Psoas muscle (tissue), 7 donors: ENCODE measurements at regions not wholly inside any gene's neighbourhood (a gene's known extent, or its start where the extent isn't known, plus 50 kb on each side); places are given as distances from the start of the nearest gene placed in this dataset.

ENCODE experiments used
- ATAC-seq, 4 donors: fragments of 200-7000 bp; cut with Tn5 transposase; one replicate each; pipeline ENCODE4 v1.9.1; 2020; ENCODE audit warnings: moderate library complexity in 3 of 4, mild to moderate bottlenecking in 2 of 4
- DNase-seq, 2 donors: peaks; one replicate each; pipeline ENCODE4 v3.0.0-alpha.2; 2020
- H3K27ac ChIP-seq: fragments of 200-600 bp; one replicate; pipeline ENCODE4 v1.8.0; 2022
- H3K27me3 ChIP-seq, 3 donors: fragments of 200-600 bp in 1 of 3; one replicate each; pipeline versions ENCODE4 v1.6.1 to v1.8.0; 2013 to 2022; ENCODE audit warnings: low read length in 2 of 3, mild to moderate bottlenecking in 2 of 3, moderate library complexity in 1 of 3; ENCODE audit not compliant: insufficient read depth in 3 of 3
- H3K36me3 ChIP-seq, 2 donors: fragments of 200-600 bp in 1 of 2; one replicate each; pipeline versions ENCODE4 v1.6.1 to v1.8.0; 2013 to 2022; ENCODE audit warnings: low read depth in 1 of 2, mild to moderate bottlenecking in 1 of 2, moderate library complexity in 1 of 2; ENCODE audit not compliant: insufficient read depth in 1 of 2
- H3K4me1 ChIP-seq: fragments of 200-600 bp; one replicate; pipeline ENCODE4 v1.8.0; 2022
- H3K4me3 ChIP-seq: fragments of 200-600 bp; one replicate; pipeline ENCODE4 v1.8.0; 2022; ENCODE audit warnings: mild to moderate bottlenecking
- H3K9me3 ChIP-seq: fragments of 200-600 bp; one replicate; pipeline ENCODE4 v1.8.0; 2022
- CTCF ChIP-seq: fragments of 200-600 bp; IDR thresholded peaks from one replicate; pipeline ENCODE4 v1.8.0; 2022; ENCODE audit warnings: antibody characterized with exemption
- WGBS, 3 donors: extraction: QIAGEN DNeasy Blood & Tissue Kit; methylation state at CpG; one replicate each; pipeline versions ENCODE4 v1.1.6 to v1.1.7; 2013; 5-methylcytosine and 5-hydroxymethylcytosine counted together
- intact Hi-C, 2 donors: fragments of 100-400 bp; cut with DNase I; formaldehyde crosslinking; loops; one replicate each; pipeline versions ENCODE4 v1.11.0 to v1.14.2; 2022
- donor health status: healthy with polysubstance abuse.
- donor health status: DM: no; HTN: no; CAD: no; lungs with moderate emphysema.
- donor health status: Bipolar disorder and iron deficiency.
- donor health status: healthy.
- donor health status: DM: yes; HTN: yes; CAD: no.
- donor health status: DM: no; HTN: no; CAD: no.
- donor health status: DM: yes; HTN: yes; CAD: no.

GRCh38 chr9:31232485-31232884, 1152.0 kb upstream of the ACO1 start:
- WGBS, 3 donors: 60 to 73% (median 69%) methylated on average over 3 of the region's 3 CpGs
- intact Hi-C loops: no loop called here
- no peaks in the 10 kb centered on the region for H3K36me3 ChIP-seq
- no peak overlapping the region for H3K27ac ChIP-seq
- DNase-seq (no peak), ATAC-seq (no peak)
- no peaks in the 10 kb centered on the region for H3K9me3 ChIP-seq
- H3K4me3 ChIP-seq: no peak overlapping the region
- no peak for TF ChIP-seq CTCF
- no peaks in the 10 kb centered on the region for H3K27me3 ChIP-seq
- H3K4me1 ChIP-seq: no peaks in the 10 kb centered on the region

DNA sequence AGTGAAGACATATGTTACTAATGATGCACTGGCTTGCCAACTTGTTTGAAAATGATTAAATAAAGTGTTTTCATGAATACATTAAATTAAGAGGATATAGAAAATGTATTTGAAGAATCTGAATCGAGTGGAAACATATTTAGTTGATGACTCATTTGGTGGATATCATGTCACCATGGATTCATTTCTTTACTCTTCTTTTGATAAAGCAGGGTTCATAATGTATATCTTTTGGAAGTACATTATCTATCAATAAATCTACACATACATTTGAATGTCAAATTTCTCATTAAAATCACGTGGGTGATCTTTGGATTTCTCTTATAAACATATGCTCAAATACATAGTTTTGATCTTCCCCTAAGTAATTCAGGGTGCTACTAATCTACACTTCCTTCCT, 1148.1 kb upstream of the ACO1 start:
- Histone ChIP-seq H3K27me3 (no peaks in the 10 kb centered on the region), H3K4me1 (no peaks in the 10 kb centered on the region), H3K27ac (no peak overlapping the region), H3K36me3 (no peaks in the 10 kb centered on the region), H3K9me3 (no peaks in the 10 kb centered on the region), H3K4me3 (no peak overlapping the region)
- intact Hi-C loops: no loop called here
- DNase-seq: no peak
- no peak for TF ChIP-seq CTCF
- ATAC-seq: no peak
- 22 to 33% (median 31%) methylated on average over 2 of the region's 2 CpGs for WGBS, 3 donors

DNA sequence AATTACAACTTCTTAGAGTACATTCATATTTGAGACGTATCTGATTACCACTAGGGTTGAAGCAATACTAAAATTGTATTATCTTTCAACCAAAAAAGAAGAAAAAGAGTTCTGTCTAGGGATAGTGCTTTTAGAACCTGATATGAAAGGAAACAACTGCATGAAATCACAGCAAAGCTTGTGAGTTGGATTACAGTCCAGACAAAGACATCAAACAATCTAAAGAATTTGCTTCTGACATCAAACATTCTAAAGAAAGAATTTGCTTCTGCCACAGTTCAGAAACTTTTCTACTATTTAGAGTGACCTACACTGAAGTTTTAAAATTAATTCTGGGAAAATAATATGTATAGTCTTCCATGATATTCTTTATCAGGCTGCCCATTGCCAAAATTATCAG, 1141.1 kb upstream of the ACO1 start:
- Histone ChIP-seq H3K27ac (no peak overlapping the region), H3K27me3 (no peaks in the 10 kb centered on the region), H3K36me3 (no peaks in the 10 kb centered on the region), H3K4me1 (no peaks in the 10 kb centered on the region), H3K9me3 (no peaks in the 10 kb centered on the region), H3K4me3 (no peak overlapping the region)
- ATAC-seq: no peak
- TF ChIP-seq CTCF: no peak
- intact Hi-C loops: no loop called here
- no peak for DNase-seq
- 19 to 50% (median 41%) methylated on average over 1 of the region's 1 CpG for WGBS, 3 donors

- DNase-seq: no peak
- no peak for ATAC-seq
- Histone ChIP-seq H3K4me3 (no peak overlapping the region), H3K27ac (no peak overlapping the region), H3K9me3 (no peaks in the 10 kb centered on the region), H3K4me1 (no peaks in the 10 kb centered on the region), H3K27me3 (no peaks in the 10 kb centered on the region), H3K36me3 (no peaks in the 10 kb centered on the region)
- intact Hi-C loops: no loop called here
- 22 to 31% (median 23%) methylated on average over 1 of the region's 1 CpG for WGBS, 3 donors
- no peak for TF ChIP-seq CTCF
Measured at GRCh38 chr9:31248156-31248555, 1136.3 kb upstream of the ACO1 start.

DNA sequence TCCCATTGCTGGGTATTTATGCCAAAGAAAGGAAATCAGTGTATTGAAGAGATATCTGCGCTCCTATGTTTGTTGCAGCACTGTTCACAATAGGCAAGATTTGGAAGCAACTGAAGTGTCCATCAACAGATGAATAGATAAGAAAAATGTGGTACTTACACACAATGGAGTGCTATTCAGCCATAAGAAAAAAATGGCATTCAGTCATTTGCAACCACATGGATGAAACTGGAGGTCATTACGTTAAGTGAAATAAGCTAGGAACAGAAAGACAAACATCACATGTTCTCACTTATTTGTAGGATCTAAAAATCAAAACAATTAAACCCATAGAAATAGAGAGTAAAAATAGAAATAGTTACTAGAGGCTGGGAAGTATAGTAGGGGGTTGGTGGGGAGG, 1133.1 kb upstream of the ACO1 start:
- no peak for DNase-seq
- intact Hi-C loops: no loop called here

More for the DNA sequence above, 1133.1 kb upstream of the ACO1 start:
- no peaks in the 10 kb centered on the region for H3K4me1 ChIP-seq
- H3K9me3 ChIP-seq: no peaks in the 10 kb centered on the region
- ATAC-seq: no peak
- WGBS, 3 donors: 91 to 95% (median 93%) methylated on average over 2 of the region's 2 CpGs
- H3K4me3 ChIP-seq: no peak overlapping the region
- H3K27me3 ChIP-seq: no peaks in the 10 kb centered on the region
- no peak overlapping the region for H3K27ac ChIP-seq
- TF ChIP-seq CTCF: no peak
- H3K36me3 ChIP-seq: no peaks in the 10 kb centered on the region
